Vagina (tissue), 2 donors: ENCODE measurements at regions not wholly inside any gene's neighbourhood (a gene's known extent, or its start where the extent isn't known, plus 50 kb on each side); places are given as distances from the start of the nearest gene placed in this dataset.

Source experiments
- DNase-seq, 2 donors: peaks; one replicate each; pipeline ENCODE4 v3.0.0-alpha.2; 2017; ENCODE audit errors: extremely low spot score in 2 of 2
- H3K27ac ChIP-seq: fragments of 200-600 bp; sonication (generic); one replicate; pipeline ENCODE4 v1.5.1; 2019
- H3K27me3 ChIP-seq: fragments of 200-600 bp; sonication (generic); one replicate; pipeline ENCODE4 v1.5.1; 2019
- H3K36me3 ChIP-seq, 2 donors: fragments of 200-600 bp; sonication (generic); one replicate each; pipeline ENCODE4 v1.5.1; 2017 to 2019
- H3K4me1 ChIP-seq: fragments of 200-600 bp; sonication (generic); one replicate; pipeline ENCODE4 v1.5.1; 2019
- H3K4me3 ChIP-seq, 2 donors: fragments of 200-600 bp; sonication (generic); 1 replicate in 1 of 2; 2 replicates in 1 of 2; pipeline ENCODE4 v1.5.1; 2016 to 2019
- H3K9me3 ChIP-seq: fragments of 200-600 bp; sonication (generic); one replicate; pipeline ENCODE4 v1.5.1; 2019
- POLR2A ChIP-seq, 2 donors: fragments of 450-650 bp; IDR thresholded peaks; one replicate each; pipeline ENCODE4 v1.6.1; 2017; ENCODE audit warnings: antibody characterized with exemption in 2 of 2, mild to moderate bottlenecking in 2 of 2, moderate library complexity in 2 of 2
- POLR2AphosphoS5 ChIP-seq, 2 donors: sonication (generic); formaldehyde crosslinking; IDR thresholded peaks; one replicate each; pipeline ENCODE4 v1.9.0; 2017; ENCODE audit warnings: antibody characterized with exemption in 2 of 2, mild to moderate bottlenecking in 2 of 2, low read depth in 1 of 2; ENCODE audit not compliant: insufficient read depth in 1 of 2
- intact Hi-C: fragments of 100-400 bp; cut with DNase I; formaldehyde crosslinking; loops from one replicate; pipeline ENCODE4 v1.15.1; 2023
- TF ChIP-seq, protein P1 (sequence below), 3 experiments: fragments of 450-650 bp in 2 of 3; fragments of 200-600 bp in 1 of 3; sonication (generic) in 1 of 3; IDR thresholded peaks; one replicate each; pipeline ENCODE4 v1.5.1; 2017 to 2019; ENCODE audit warnings: antibody characterized with exemption in 3 of 3, mild to moderate bottlenecking in 2 of 3, moderate library complexity in 2 of 3

DNA sequence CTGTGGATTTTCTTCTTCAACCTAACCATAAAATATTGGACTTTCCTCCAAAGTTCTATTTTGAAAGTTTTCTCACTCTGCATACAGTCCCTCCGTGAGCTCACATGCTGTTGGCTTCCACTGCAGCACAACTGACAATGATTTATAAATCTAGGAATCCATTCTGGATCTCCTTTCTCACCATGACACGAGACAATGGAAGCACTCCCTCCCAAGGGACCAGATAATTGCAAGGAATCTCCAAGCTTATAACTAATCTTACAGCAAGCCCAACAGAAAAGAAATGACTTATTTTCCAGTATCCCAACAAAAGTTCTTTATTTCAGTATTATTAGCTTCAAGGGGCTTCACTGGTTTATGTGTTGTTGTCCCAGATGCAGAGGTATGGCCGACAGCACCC lies 729.0 kb downstream of the RFPL4B start:
- Histone ChIP-seq H3K27ac (no peak overlapping the region), H3K4me1 (peaks cover 4% of the 10 kb centered on the region), H3K4me3 (no peak overlapping the region), H3K27me3 (no peaks in the 10 kb centered on the region), H3K36me3 (no peaks in the 10 kb centered on the region), H3K9me3 (no peaks in the 10 kb centered on the region)
- TF ChIP-seq, protein P1, sequence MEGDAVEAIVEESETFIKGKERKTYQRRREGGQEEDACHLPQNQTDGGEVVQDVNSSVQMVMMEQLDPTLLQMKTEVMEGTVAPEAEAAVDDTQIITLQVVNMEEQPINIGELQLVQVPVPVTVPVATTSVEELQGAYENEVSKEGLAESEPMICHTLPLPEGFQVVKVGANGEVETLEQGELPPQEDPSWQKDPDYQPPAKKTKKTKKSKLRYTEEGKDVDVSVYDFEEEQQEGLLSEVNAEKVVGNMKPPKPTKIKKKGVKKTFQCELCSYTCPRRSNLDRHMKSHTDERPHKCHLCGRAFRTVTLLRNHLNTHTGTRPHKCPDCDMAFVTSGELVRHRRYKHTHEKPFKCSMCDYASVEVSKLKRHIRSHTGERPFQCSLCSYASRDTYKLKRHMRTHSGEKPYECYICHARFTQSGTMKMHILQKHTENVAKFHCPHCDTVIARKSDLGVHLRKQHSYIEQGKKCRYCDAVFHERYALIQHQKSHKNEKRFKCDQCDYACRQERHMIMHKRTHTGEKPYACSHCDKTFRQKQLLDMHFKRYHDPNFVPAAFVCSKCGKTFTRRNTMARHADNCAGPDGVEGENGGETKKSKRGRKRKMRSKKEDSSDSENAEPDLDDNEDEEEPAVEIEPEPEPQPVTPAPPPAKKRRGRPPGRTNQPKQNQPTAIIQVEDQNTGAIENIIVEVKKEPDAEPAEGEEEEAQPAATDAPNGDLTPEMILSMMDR (IDR thresholded peaks at IDR 0.05) = no peak
- TF ChIP-seq POLR2AphosphoS5 (IDR thresholded peaks at IDR 0.05; ENCODE audit: insufficient read depth in 1 of 2, low read depth in 1 of 2) (no peak), POLR2A (IDR thresholded peaks at IDR 0.05) (no peak)
- intact Hi-C loops = no loop called here
- DNase-seq = no peak

- Histone ChIP-seq H3K4me3 (no peak overlapping the region), H3K27ac (no peak overlapping the region), H3K9me3 (no peaks in the 10 kb centered on the region), H3K36me3 (no peaks in the 10 kb centered on the region), H3K27me3 (no peaks in the 10 kb centered on the region), H3K4me1 (peaks cover 4% of the 10 kb centered on the region)
- no peak for DNase-seq
- TF ChIP-seq, protein P1 (IDR thresholded peaks at IDR 0.05) = no peak
- intact Hi-C loops = no loop called here
Measured at GRCh38 chr6:113076816-113077215, 729.7 kb downstream of the RFPL4B start.

DNA sequence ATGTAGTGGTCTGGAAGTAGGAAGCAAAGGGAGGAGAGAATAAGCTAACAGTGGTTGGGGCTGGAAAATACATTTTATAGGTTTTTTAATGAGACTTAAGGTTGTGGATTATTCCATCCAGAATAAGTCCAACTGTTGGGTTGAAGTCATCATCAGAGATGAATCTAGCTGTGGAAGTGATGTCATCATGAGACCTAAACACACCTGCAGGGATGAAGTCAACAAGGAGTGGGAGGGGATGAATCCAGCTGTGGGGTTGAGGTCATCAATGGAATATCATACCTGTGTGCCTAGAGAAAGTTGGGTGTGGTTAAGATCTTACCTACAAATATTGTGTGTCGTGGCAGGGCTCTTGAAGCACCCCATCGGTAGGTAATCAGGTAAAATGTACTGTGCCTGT lies 730.7 kb downstream of the RFPL4B start:
- Histone ChIP-seq H3K4me1 (peaks cover 4% of the 10 kb centered on the region), H3K9me3 (no peaks in the 10 kb centered on the region), H3K27ac (no peak overlapping the region), H3K36me3 (no peaks in the 10 kb centered on the region), H3K27me3 (no peaks in the 10 kb centered on the region), H3K4me3 (no peak overlapping the region)
- TF ChIP-seq POLR2AphosphoS5 (IDR thresholded peaks at IDR 0.05; ENCODE audit: insufficient read depth in 1 of 2, low read depth in 1 of 2) (no peak), POLR2A (IDR thresholded peaks at IDR 0.05) (no peak)
- TF ChIP-seq, protein P1 (IDR thresholded peaks at IDR 0.05) = no peak
- intact Hi-C loops = no loop called here
- DNase-seq = no peak

DNA sequence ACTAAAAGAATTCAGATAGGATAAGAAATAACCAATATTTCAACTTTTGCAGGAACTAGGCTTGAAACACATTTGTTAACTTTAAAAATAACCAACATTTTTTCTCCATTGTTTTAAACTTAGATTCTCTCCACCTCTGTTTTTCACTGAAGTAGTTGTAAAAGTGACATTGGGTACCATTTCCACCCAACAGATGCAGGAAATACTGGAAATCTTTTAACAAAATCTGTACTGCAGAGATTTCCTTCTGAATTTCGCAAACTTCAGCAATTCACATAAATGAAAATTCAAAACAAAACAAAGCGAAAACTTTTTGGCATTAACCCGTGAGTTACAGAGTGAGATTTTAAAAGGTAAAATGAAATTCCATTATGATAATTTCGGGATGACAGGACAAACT lies 731.7 kb downstream of the RFPL4B start:
- Histone ChIP-seq H3K4me3 (no peak overlapping the region), H3K9me3 (no peaks in the 10 kb centered on the region), H3K27me3 (no peaks in the 10 kb centered on the region), H3K4me1 (peaks cover 4% of the 10 kb centered on the region), H3K27ac (no peak overlapping the region), H3K36me3 (no peaks in the 10 kb centered on the region)
- intact Hi-C loops = no loop called here
- TF ChIP-seq POLR2A (IDR thresholded peaks at IDR 0.05) (no peak), POLR2AphosphoS5 (IDR thresholded peaks at IDR 0.05; ENCODE audit: insufficient read depth in 1 of 2, low read depth in 1 of 2) (no peak)
- TF ChIP-seq, protein P1 (IDR thresholded peaks at IDR 0.05) = no peak
- no peak for DNase-seq

DNA sequence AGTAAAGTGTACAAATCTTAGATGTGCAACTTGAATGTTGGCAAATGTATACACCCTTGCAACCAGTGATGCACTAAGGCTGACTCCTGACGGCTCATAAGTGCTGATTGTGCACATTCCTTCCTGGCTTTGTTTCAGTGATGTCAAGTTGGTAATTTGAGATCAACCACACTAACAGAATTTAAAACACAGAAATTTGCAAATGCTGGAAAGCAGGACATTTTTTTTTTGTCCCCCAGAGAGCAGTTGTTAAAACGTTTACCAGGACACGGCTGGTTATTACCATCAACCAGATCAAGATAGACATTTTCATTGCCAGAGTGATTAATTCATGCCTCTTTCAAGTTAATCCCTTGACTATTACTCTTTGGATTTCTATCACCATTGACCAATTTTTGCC lies 735.6 kb downstream of the RFPL4B start:
- no peak for DNase-seq
- H3K4me1 ChIP-seq = no peaks in the 10 kb centered on the region
- no peak for TF ChIP-seq POLR2A (IDR thresholded peaks at IDR 0.05)
- TF ChIP-seq, protein P1 (IDR thresholded peaks at IDR 0.05) = no peak
- no peak overlapping the region for H3K27ac ChIP-seq
- no peaks in the 10 kb centered on the region for H3K36me3 ChIP-seq
- no peaks in the 10 kb centered on the region for H3K9me3 ChIP-seq
- no peaks in the 10 kb centered on the region for H3K27me3 ChIP-seq
- intact Hi-C loops = no loop called here
- no peak overlapping the region for H3K4me3 ChIP-seq
